Loucy (cell line): ENCODE measurements at regions not wholly inside any gene's neighbourhood (a gene's known extent, or its start where the extent isn't known, plus 50 kb on each side); places are given as distances from the start of the nearest gene placed in this dataset.

Source experiments
- H2AFZ ChIP-seq: fragments of 200-600 bp; sonication (generic); 2 replicates; pipeline ENCODE4 v1.6.0; 2016; ENCODE audit warnings: antibody characterized with exemption, mild to moderate bottlenecking, low read length, moderate library complexity
- H3F3A ChIP-seq: fragments of 200-600 bp; 2 replicates; pipeline ENCODE4 v1.6.0; 2016; ENCODE audit warnings: antibody characterized with exemption, low read depth, mild to moderate bottlenecking
- H3K27me3 ChIP-seq: fragments of 200-600 bp; sonication (generic); 2 replicates; pipeline ENCODE4 v1.6.1; 2014; ENCODE audit warnings: low read length, mild to moderate bottlenecking; ENCODE audit not compliant: insufficient read depth, poor library complexity, severe bottlenecking
- H3K36me3 ChIP-seq: fragments of 200-600 bp; sonication (generic); 2 replicates; pipeline ENCODE4 v1.6.1; 2016; ENCODE audit warnings: low read length; ENCODE audit not compliant: insufficient read depth
- H3K4me1 ChIP-seq: fragments of 200-600 bp; sonication (generic); 2 replicates; pipeline ENCODE4 v1.5.1; 2014; ENCODE audit warnings: low read length, mild to moderate bottlenecking; ENCODE audit not compliant: insufficient read depth, poor library complexity, severe bottlenecking
- H3K4me2 ChIP-seq: fragments of 200-600 bp; sonication (generic); 2 replicates; pipeline ENCODE4 v1.6.0; 2014; ENCODE audit warnings: antibody characterized with exemption, low read length, low read depth, mild to moderate bottlenecking; ENCODE audit not compliant: poor library complexity, severe bottlenecking
- H3K4me3 ChIP-seq: fragments of 200-600 bp; sonication (generic); 2 replicates; pipeline ENCODE4 v1.5.1; 2014; ENCODE audit warnings: low read length, mild to moderate bottlenecking, mixed read lengths; ENCODE audit not compliant: poor library complexity, severe bottlenecking
- H3K79me2 ChIP-seq: fragments of 200-600 bp; sonication (generic); 2 replicates; pipeline ENCODE4 v1.6.1; 2014; ENCODE audit warnings: low read length; ENCODE audit not compliant: insufficient read depth
- H3K9ac ChIP-seq: fragments of 200-600 bp; sonication (generic); 2 replicates; pipeline ENCODE4 v1.6.0; 2014; ENCODE audit warnings: mild to moderate bottlenecking, low read depth, low read length, moderate library complexity; ENCODE audit not compliant: poor library complexity, severe bottlenecking
- H3K9me2 ChIP-seq: fragments of 200-600 bp; sonication (generic); replicated peaks from 2 replicates; pipeline ENCODE4 v1.6.1; 2016; ENCODE audit warnings: low read depth, low read length, mixed read lengths
- H3K9me3 ChIP-seq: fragments of 200-600 bp; sonication (generic); 2 replicates; pipeline ENCODE4 v1.6.1; 2014; ENCODE audit warnings: mild to moderate bottlenecking, antibody characterized with exemption, low read length, low read depth; ENCODE audit not compliant: insufficient read depth
- H4K20me1 ChIP-seq: fragments of 200-600 bp; sonication (generic); 2 replicates; pipeline ENCODE4 v1.6.0; 2014; ENCODE audit warnings: antibody characterized with exemption, low read length, mild to moderate bottlenecking; ENCODE audit not compliant: insufficient read depth, poor library complexity, severe bottlenecking
- CTCF ChIP-seq: fragments of 200-600 bp; sonication (generic); conservative IDR thresholded peaks from 2 replicates; pipeline ENCODE4 v1.5.1; 2014; ENCODE audit warnings: mild to moderate bottlenecking, antibody characterized with exemption, low read length
- EZH2phosphoT487 ChIP-seq: fragments of 200-600 bp; IDR thresholded peaks from 2 replicates; pipeline ENCODE4 v1.6.1; 2018; ENCODE audit warnings: antibody characterized with exemption, mild to moderate bottlenecking, moderate library complexity, borderline replicate concordance

- no peaks in the 10 kb centered on the region for H4K20me1 ChIP-seq
- H3K9me2 ChIP-seq: no peaks in the 10 kb centered on the region
- TF ChIP-seq EZH2phosphoT487: no peak
- no peak for TF ChIP-seq CTCF
- no peak overlapping the region for H3K9ac ChIP-seq
- H3K4me3 ChIP-seq: no peak overlapping the region
- no peaks in the 10 kb centered on the region for H3F3A ChIP-seq
- no peaks in the 10 kb centered on the region for H3K79me2 ChIP-seq
- no peaks in the 10 kb centered on the region for H3K27me3 ChIP-seq
- H2AFZ ChIP-seq: no peak overlapping the region
- H3K4me1 ChIP-seq: no peaks in the 10 kb centered on the region
- no peaks in the 10 kb centered on the region for H3K9me3 ChIP-seq
- H3K36me3 ChIP-seq: no peaks in the 10 kb centered on the region
- no peak overlapping the region for H3K4me2 ChIP-seq
These were observed 2100.9 kb upstream of the CELF4 start for GRCh38 chr18:39666541-39666940.

GRCh38 chr18:39661856-39662366, 2096.3 kb upstream of the CELF4 start:
- Histone ChIP-seq H3K36me3 (no peaks in the 10 kb centered on the region), H3K9me2 (no peaks in the 10 kb centered on the region), H3F3A (no peaks in the 10 kb centered on the region), H4K20me1 (no peaks in the 10 kb centered on the region), H3K4me3 (no peak overlapping the region), H3K79me2 (no peaks in the 10 kb centered on the region), H3K27me3 (no peaks in the 10 kb centered on the region), H2AFZ (no peak overlapping the region), H3K9me3 (no peaks in the 10 kb centered on the region), H3K4me2 (no peak overlapping the region), H3K9ac (no peak overlapping the region), H3K4me1 (no peaks in the 10 kb centered on the region)
- no peak for TF ChIP-seq EZH2phosphoT487
- TF ChIP-seq CTCF: no peak

DNA sequence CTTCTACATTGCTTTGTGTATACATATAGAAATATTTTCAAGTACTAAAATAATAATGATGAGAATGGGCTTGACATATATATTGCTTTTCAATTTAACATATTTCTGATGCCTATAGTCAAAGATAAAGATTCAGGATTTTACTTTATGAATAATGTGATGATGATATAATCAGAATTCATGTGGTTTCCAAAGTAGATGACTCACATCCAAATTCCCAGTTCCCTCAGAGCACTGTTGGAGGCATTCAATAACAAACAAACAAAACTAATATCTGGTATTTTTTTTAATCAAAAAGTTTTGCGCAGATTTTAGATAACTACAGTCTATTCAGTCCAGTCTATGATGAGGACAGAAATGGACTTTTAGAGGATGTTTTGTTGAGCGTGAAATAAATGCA, 2094.5 kb upstream of the CELF4 start:
- Histone ChIP-seq H3K36me3 (no peaks in the 10 kb centered on the region), H4K20me1 (no peaks in the 10 kb centered on the region), H3K9me3 (no peaks in the 10 kb centered on the region), H3K79me2 (no peaks in the 10 kb centered on the region), H3F3A (no peaks in the 10 kb centered on the region), H3K27me3 (no peaks in the 10 kb centered on the region), H3K9me2 (no peaks in the 10 kb centered on the region), H3K9ac (no peak overlapping the region), H3K4me2 (no peak overlapping the region), H3K4me1 (no peaks in the 10 kb centered on the region), H2AFZ (no peak overlapping the region), H3K4me3 (no peak overlapping the region)
- TF ChIP-seq EZH2phosphoT487: no peak
- TF ChIP-seq CTCF: no peak
